ENCODE measurements at regions not wholly inside any gene's neighbourhood (a gene's known extent, or its start where the extent isn't known, plus 50 kb on each side); places are given as distances from the start of the nearest gene placed in this dataset.

- Histone ChIP-seq H3K9ac (ENCODE audit: insufficient read length) (no peak overlapping the region), H3K9me3 (ENCODE audit: low read depth, low read length) (no peaks in the 10 kb centered on the region), H3K27ac (no peak overlapping the region), H3K36me3 (ENCODE audit: insufficient read depth, low read length) (no peaks in the 10 kb centered on the region), H3K4me3 (no peak overlapping the region)
- TF ChIP-seq EZH2 (IDR thresholded peaks at IDR 0.05) = no peak
- TF ChIP-seq POLR2AphosphoS5 (IDR thresholded peaks at IDR 0.05; ENCODE audit: borderline replicate concordance, low read depth, low read length) = no peak
- TF ChIP-seq FOXP2 (optimal IDR thresholded peaks at IDR 0.05; ENCODE audit: control extremely low read depth, extremely low read length, insufficient read depth) = no peak
- DNase-seq (ENCODE audit: low read depth, low spot score) = no peak
These were observed 191.3 kb downstream of the TGFB2 start for GRCh38 chr1:218536296-218536986.

DNA sequence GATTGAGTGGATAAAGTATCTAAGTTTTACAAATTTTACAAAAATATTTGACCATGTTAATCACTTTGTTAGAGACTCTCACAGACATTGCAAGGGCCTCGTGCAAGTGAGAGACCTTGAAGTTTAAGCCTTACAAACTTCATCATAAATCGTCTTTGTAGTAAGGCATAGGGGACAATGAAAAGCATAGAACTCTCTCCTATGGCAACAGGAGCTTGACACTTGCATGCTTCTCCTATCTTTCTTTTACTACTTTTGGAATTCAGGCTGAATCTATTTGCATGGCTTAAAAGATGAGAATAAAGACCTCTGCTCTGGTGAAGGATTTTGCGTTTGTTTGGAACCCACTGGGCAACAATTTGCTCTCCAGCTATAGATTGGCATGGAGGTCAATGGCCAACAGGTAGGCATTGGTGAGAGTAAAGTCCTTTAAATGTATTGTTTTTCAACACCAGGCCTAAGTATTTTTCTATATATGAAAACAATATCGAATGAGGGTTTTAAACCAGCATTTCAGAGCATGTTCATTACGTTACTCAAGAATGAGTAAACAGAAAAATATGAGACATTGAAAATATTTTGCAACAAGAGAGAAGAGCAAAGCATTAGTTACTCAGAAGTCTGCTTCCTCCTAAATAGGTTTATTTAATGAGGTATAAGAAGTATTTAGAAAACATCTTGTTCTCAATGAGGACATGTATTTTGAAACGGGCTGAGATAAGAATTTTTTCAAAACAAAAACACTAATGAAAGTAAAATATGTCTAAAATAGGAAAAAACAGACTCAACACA is 192.2 kb downstream of the TGFB2 start:
- DNase-seq (ENCODE audit: low read depth, low spot score) = no peak
- H3K4me3 ChIP-seq = no peak overlapping the region
- no peak overlapping the region for H3K27ac ChIP-seq

DNA sequence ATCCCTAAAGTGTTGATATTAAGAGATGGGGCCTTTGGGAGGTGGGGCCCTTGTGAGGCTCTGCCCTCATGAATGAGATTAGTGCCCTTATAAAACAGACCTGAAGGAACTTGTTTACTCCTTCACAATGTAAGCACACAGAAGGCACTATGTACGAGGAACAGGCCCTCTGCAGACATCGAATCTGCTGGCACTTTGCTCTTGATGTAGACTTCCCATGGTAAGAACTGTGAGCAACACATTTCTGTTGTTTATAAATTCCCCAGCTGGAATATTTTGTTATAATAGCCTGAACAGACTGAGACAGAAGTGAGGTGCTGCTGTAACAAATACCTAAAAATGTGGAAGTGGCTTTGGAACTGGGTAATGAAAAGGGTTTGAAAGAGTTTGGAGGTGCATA is 193.2 kb downstream of the TGFB2 start:
- DNase-seq (ENCODE audit: low read depth, low spot score) = no peak
- Histone ChIP-seq H3K9ac (ENCODE audit: insufficient read length) (no peak overlapping the region), H3K36me3 (ENCODE audit: insufficient read depth, low read length) (no peaks in the 10 kb centered on the region), H3K4me3 (no peak overlapping the region), H3K9me3 (ENCODE audit: low read depth, low read length) (no peaks in the 10 kb centered on the region), H3K27ac (no peak overlapping the region)
- TF ChIP-seq EZH2 (IDR thresholded peaks at IDR 0.05) (no peak), FOXP2 (optimal IDR thresholded peaks at IDR 0.05; ENCODE audit: control extremely low read depth, extremely low read length, insufficient read depth) (no peak), POLR2AphosphoS5 (IDR thresholded peaks at IDR 0.05; ENCODE audit: borderline replicate concordance, low read depth, low read length) (no peak)

More for the DNA sequence above, 192.2 kb downstream of the TGFB2 start:
- Histone ChIP-seq H3K36me3 (ENCODE audit: insufficient read depth, low read length) (no peaks in the 10 kb centered on the region), H3K9ac (ENCODE audit: insufficient read length) (no peak overlapping the region), H3K9me3 (ENCODE audit: low read depth, low read length) (no peaks in the 10 kb centered on the region)
- TF ChIP-seq EZH2 (IDR thresholded peaks at IDR 0.05) (no peak), FOXP2 (optimal IDR thresholded peaks at IDR 0.05; ENCODE audit: control extremely low read depth, extremely low read length, insufficient read depth) (no peak), POLR2AphosphoS5 (IDR thresholded peaks at IDR 0.05; ENCODE audit: borderline replicate concordance, low read depth, low read length) (no peak)

DNA sequence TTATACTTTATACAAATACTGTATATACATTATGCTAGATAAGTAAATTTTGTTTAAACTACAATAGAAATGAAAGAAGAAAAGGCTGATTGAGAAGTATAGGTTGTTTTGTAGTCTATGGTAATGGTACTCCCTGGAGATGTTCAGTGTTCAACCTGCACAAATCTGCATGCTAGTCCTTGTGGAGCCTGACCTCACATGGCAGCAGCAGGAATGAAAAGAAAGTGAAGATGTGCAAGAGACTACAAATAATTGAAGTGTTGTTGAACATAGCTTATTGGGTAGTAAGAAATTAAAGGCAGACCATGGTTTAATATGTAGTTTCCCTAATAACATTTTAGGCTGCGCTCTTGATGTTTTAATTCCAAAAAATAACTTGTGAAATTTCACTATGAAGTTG is 201.2 kb downstream of the TGFB2 start:
- Histone ChIP-seq H3K36me3 (ENCODE audit: insufficient read depth, low read length) (no peaks in the 10 kb centered on the region), H3K27ac (no peak overlapping the region), H3K4me3 (no peak overlapping the region), H3K9me3 (ENCODE audit: low read depth, low read length) (no peaks in the 10 kb centered on the region), H3K9ac (ENCODE audit: insufficient read length) (no peak overlapping the region)
- no peak for DNase-seq (ENCODE audit: low read depth, low spot score)
- TF ChIP-seq FOXP2 (optimal IDR thresholded peaks at IDR 0.05; ENCODE audit: control extremely low read depth, extremely low read length, insufficient read depth) (no peak), POLR2AphosphoS5 (IDR thresholded peaks at IDR 0.05; ENCODE audit: borderline replicate concordance, low read depth, low read length) (no peak), EZH2 (IDR thresholded peaks at IDR 0.05) (no peak)

- no peak overlapping the region for H3K27ac ChIP-seq
- H3K4me3 ChIP-seq = no peak overlapping the region
- H3K36me3 ChIP-seq (ENCODE audit: insufficient read depth, low read length) = no peaks in the 10 kb centered on the region
- H3K9me3 ChIP-seq (ENCODE audit: low read depth, low read length) = no peaks in the 10 kb centered on the region
- DNase-seq (ENCODE audit: low read depth, low spot score) = no peak
- TF ChIP-seq FOXP2 (optimal IDR thresholded peaks at IDR 0.05; ENCODE audit: control extremely low read depth, extremely low read length, insufficient read depth) (no peak), EZH2 (IDR thresholded peaks at IDR 0.05) (no peak), POLR2AphosphoS5 (IDR thresholded peaks at IDR 0.05; ENCODE audit: borderline replicate concordance, low read depth, low read length) (no peak)
- no peak overlapping the region for H3K9ac ChIP-seq (ENCODE audit: insufficient read length)
These were observed 203.0 kb downstream of the TGFB2 start for GRCh38 chr1:218547957-218548730.

DNA sequence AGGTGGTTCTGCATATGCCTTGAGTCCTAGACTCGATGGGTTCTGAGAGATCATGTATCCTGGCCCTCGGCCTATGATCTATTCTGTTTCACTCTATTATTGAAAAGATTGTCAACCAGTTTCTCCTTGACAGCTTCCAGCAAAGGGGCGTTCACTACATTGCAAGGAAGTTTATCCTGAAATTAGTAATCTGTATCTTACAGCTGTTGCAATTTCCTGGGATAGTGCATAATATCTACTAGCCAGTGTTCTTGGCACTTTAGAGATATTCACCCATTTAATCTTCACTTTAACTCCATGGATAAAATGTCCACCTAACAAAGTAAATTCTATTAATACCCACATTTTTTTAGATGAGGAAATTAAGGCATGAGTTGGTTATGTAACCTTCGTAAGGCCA is 203.6 kb downstream of the TGFB2 start:
- H3K36me3 ChIP-seq (ENCODE audit: insufficient read depth, low read length) = no peaks in the 10 kb centered on the region
- no peak overlapping the region for H3K4me3 ChIP-seq
- H3K9ac ChIP-seq (ENCODE audit: insufficient read length) = no peak overlapping the region
- no peaks in the 10 kb centered on the region for H3K9me3 ChIP-seq (ENCODE audit: low read depth, low read length)
- TF ChIP-seq POLR2AphosphoS5 (IDR thresholded peaks at IDR 0.05; ENCODE audit: borderline replicate concordance, low read depth, low read length) = no peak
- TF ChIP-seq EZH2 (IDR thresholded peaks at IDR 0.05) = no peak
- TF ChIP-seq FOXP2 (optimal IDR thresholded peaks at IDR 0.05; ENCODE audit: control extremely low read depth, extremely low read length, insufficient read depth) = no peak
- DNase-seq (ENCODE audit: low read depth, low spot score) = no peak
- H3K27ac ChIP-seq = no peak overlapping the region

GRCh38 chr1:218553197-218553596 is 208.1 kb downstream of the TGFB2 start:
- H3K9ac ChIP-seq (ENCODE audit: insufficient read length) = no peak overlapping the region
- H3K27ac ChIP-seq = no peak overlapping the region
- H3K4me3 ChIP-seq = no peak overlapping the region
- TF ChIP-seq EZH2 (IDR thresholded peaks at IDR 0.05) (no peak), POLR2AphosphoS5 (IDR thresholded peaks at IDR 0.05; ENCODE audit: borderline replicate concordance, low read depth, low read length) (no peak), FOXP2 (optimal IDR thresholded peaks at IDR 0.05; ENCODE audit: control extremely low read depth, extremely low read length, insufficient read depth) (no peak)
- no peak for DNase-seq (ENCODE audit: low read depth, low spot score)
- no peaks in the 10 kb centered on the region for H3K9me3 ChIP-seq (ENCODE audit: low read depth, low read length)
- H3K36me3 ChIP-seq (ENCODE audit: insufficient read depth, low read length) = no peaks in the 10 kb centered on the region

- no peak overlapping the region for H3K4me3 ChIP-seq
- no peak for TF ChIP-seq EZH2 (IDR thresholded peaks at IDR 0.05)
- TF ChIP-seq FOXP2 (optimal IDR thresholded peaks at IDR 0.05; ENCODE audit: control extremely low read depth, extremely low read length, insufficient read depth) = no peak
- TF ChIP-seq POLR2AphosphoS5 (IDR thresholded peaks at IDR 0.05; ENCODE audit: borderline replicate concordance, low read depth, low read length) = no peak
- H3K9me3 ChIP-seq (ENCODE audit: low read depth, low read length) = no peaks in the 10 kb centered on the region
- DNase-seq (ENCODE audit: low read depth, low spot score) = no peak
- H3K36me3 ChIP-seq (ENCODE audit: insufficient read depth, low read length) = no peaks in the 10 kb centered on the region
- H3K9ac ChIP-seq (ENCODE audit: insufficient read length) = no peak overlapping the region
- no peak overlapping the region for H3K27ac ChIP-seq
These were observed 210.9 kb downstream of the TGFB2 start for GRCh38 chr1:218556016-218556415.
